ENCODE measurements at regions not wholly inside any gene's neighbourhood (a gene's known extent, or its start where the extent isn't known, plus 50 kb on each side); places are given as distances from the start of the nearest gene placed in this dataset.
A peak's percentile ranks its signal among the peaks of the same experiment; 100 is the strongest.

GRCh38 chr13:77480066-77480465 is 55.4 kb upstream of the SCEL start:
- no peak for ATAC-seq
- intact Hi-C loops (cut with DNase I): no loop called here
- no peak for DNase-seq (ENCODE audit: missing footprints)

- ATAC-seq: no peak
- DNase-seq (ENCODE audit: missing footprints): no peak
- intact Hi-C loops (cut with DNase I): loop anchor here (5.0 kb wide), 1 partner anchor 152 kb away; the partner anchor contains the start of gene MYCBP2
Observed at GRCh38 chr13:77479326-77479725, 56.2 kb upstream of the SCEL start.

- intact Hi-C loops (cut with DNase I): loop anchor here (5.0 kb wide), 1 partner anchor 150 kb away; the partner anchor contains the start of gene MYCBP2
- no peak for DNase-seq (ENCODE audit: missing footprints)
- ATAC-seq: no peak
Observed at GRCh38 chr13:77477299-77477848, 58.1 kb upstream of the SCEL start.

GRCh38 chr13:77476456-77476855 is 59.0 kb upstream of the SCEL start:
- DNase-seq (ENCODE audit: missing footprints) (no peak), ATAC-seq (no peak)
- intact Hi-C loops (cut with DNase I): loop anchor here (5.0 kb wide), 1 partner anchor 149 kb away; the partner anchor contains the start of gene MYCBP2

GRCh38 chr13:77475345-77476084 is 60.0 kb upstream of the SCEL start:
- ATAC-seq: no peak
- no peak for DNase-seq (ENCODE audit: missing footprints)

GRCh38 chr13:77470986-77471385 is 64.5 kb upstream of the SCEL start:
- peak; percentile 68 for ATAC-seq
- intact Hi-C loops (cut with DNase I): no loop called here
- no peak for DNase-seq (ENCODE audit: missing footprints)

More at GRCh38 chr13:77475345-77476084, 60.0 kb upstream of the SCEL start:
- intact Hi-C loops (cut with DNase I): loop anchor here (5.0 kb wide), 1 partner anchor 148 kb away; the partner anchor contains the start of gene MYCBP2

GRCh38 chr13:77466753-77467422 is 68.6 kb upstream of the SCEL start:
- no peak for DNase-seq (ENCODE audit: missing footprints)
- ATAC-seq: no peak
- intact Hi-C loops (cut with DNase I): no loop called here

- DNase-seq (ENCODE audit: missing footprints) (no peak), ATAC-seq (peak; percentile 13)
- intact Hi-C loops (cut with DNase I): no loop called here
Observed at GRCh38 chr13:77465603-77466195, 69.8 kb upstream of the SCEL start.

GRCh38 chr13:77460195-77460594 is 75.3 kb upstream of the SCEL start:
- intact Hi-C loops (cut with DNase I): no loop called here
- DNase-seq (ENCODE audit: missing footprints) (peak; percentile 72), ATAC-seq (peak; percentile 97)

GRCh38 chr13:77459592-77459991 is 75.9 kb upstream of the SCEL start:
- ATAC-seq (no peak), DNase-seq (ENCODE audit: missing footprints) (no peak)
- intact Hi-C loops (cut with DNase I): no loop called here

GRCh38 chr13:77458736-77459135 is 76.8 kb upstream of the SCEL start:
- no peak for ATAC-seq
- intact Hi-C loops (cut with DNase I): no loop called here
- no peak for DNase-seq (ENCODE audit: missing footprints)

- ATAC-seq: no peak
- intact Hi-C loops (cut with DNase I): no loop called here
- DNase-seq (ENCODE audit: missing footprints): no peak
Observed at GRCh38 chr13:77457966-77458365, 77.5 kb upstream of the SCEL start.

GRCh38 chr13:77456271-77456670 is 79.2 kb upstream of the SCEL start:
- intact Hi-C loops (cut with DNase I): no loop called here
- ATAC-seq (no peak), DNase-seq (ENCODE audit: missing footprints) (no peak)

GRCh38 chr13:77449265-77449664 is 86.2 kb upstream of the SCEL start:
- intact Hi-C loops (cut with DNase I): no loop called here
- DNase-seq (ENCODE audit: missing footprints) (no peak), ATAC-seq (no peak)

GRCh38 chr13:77448689-77449088 is 86.8 kb upstream of the SCEL start:
- ATAC-seq: no peak
- DNase-seq (ENCODE audit: missing footprints): no peak
- intact Hi-C loops (cut with DNase I): no loop called here

GRCh38 chr13:77443511-77443910 is 92.0 kb upstream of the SCEL start:
- DNase-seq (ENCODE audit: missing footprints): no peak
- intact Hi-C loops (cut with DNase I): no loop called here
- ATAC-seq: no peak

- no peak for DNase-seq (ENCODE audit: missing footprints)
Observed at GRCh38 chr13:77437267-77437666, 98.2 kb upstream of the SCEL start.

GRCh38 chr13:77434289-77434688 is 101.2 kb upstream of the SCEL start:
- intact Hi-C loops (cut with DNase I): no loop called here
- DNase-seq (ENCODE audit: missing footprints) (no peak), ATAC-seq (no peak)

More at GRCh38 chr13:77437267-77437666, 98.2 kb upstream of the SCEL start:
- ATAC-seq: no peak
- intact Hi-C loops (cut with DNase I): no loop called here

GRCh38 chr13:77431449-77431848 is 104.1 kb upstream of the SCEL start:
- intact Hi-C loops (cut with DNase I): no loop called here
- DNase-seq (ENCODE audit: missing footprints) (no peak), ATAC-seq (no peak)
